GM19324 (cell line): ENCODE measurements at regions not wholly inside any gene's neighbourhood (a gene's known extent, or its start where the extent isn't known, plus 50 kb on each side); places are given as distances from the start of the nearest gene placed in this dataset.

Experiments
- ATAC-seq: cut with Tn5 transposase; IDR thresholded peaks from one replicate; pipeline ENCODE4 v1.9.1; 2021; ENCODE audit warnings: mild to moderate bottlenecking, moderate library complexity; ENCODE audit not compliant: unreplicated experiment, low FRiP score

DNA sequence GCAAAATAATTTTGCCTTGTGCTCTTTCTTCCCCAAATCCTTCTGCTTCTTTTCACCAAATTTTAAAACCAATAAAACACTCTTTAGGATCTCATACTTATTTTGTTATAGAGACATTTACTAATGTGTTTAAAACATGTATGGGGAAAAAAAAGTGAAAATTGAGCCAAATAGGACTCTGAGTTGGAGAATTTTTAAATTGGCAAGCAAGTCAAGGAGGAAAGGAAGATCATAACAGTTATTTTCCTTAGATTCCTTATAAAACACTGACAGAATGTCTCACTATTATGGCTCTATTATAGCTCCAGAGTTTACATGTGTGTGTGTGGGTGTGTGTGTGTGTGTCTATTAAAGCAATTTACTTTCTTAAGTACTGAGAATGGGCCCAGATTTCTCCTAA is 220.5 kb downstream of the SLC6A15 start:
- ATAC-seq: no peak

DNA sequence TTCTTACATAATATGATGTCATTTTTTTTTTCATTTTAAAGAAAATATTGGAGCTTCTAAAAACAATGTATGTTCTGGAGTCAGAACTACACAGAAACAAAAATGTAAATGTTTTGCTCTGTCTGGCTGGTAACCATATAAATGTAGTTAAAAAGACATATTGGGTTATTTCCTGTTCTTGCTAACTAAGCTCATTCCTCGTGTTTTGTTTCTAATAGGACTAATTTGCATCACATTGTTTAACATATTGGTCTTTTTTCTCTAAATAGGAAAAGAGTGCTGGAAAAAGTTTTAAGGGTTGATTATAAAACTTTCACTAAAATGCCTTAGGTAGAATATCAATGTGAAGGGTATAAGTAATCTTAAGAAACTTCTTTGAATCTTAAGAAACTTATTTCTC is 221.3 kb downstream of the SLC6A15 start:
- no peak for ATAC-seq

DNA sequence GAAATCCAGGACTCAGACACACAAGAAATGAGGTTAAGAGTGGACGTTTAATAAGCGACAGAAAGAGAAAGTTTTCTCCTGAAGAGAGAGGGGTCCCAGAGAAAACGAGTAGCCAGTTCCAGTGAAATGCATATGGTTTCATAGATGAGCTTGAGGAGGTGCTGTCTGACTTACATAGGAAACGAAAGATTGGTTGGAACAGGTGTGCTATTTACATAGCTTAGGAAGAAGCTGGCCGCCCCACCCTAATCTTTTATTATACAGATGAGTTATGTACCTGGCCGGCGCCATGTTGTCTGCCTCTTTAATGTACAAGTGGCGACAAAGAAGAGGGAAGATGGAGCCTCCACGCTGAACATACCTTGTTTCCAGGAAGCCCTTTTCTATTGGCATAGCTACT is 223.0 kb downstream of the SLC6A15 start:
- ATAC-seq: no peak

DNA sequence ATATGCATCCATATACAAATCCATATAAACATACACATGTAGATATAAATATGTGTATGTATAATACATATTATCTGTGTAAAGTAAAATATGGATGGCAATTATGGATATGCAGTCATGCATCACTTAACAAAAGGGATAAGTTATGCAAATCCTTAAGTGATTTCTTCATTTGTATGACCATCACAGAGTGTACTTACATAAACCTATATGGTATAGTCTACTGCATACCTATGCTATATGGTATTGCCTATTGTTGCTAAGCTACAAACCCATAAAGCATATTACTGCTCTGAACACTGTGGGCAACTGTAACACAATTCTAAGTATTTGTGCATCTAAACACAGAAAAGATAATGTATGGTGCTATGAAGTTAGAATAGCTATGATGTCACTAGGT is 227.2 kb downstream of the SLC6A15 start:
- ATAC-seq: no peak

DNA sequence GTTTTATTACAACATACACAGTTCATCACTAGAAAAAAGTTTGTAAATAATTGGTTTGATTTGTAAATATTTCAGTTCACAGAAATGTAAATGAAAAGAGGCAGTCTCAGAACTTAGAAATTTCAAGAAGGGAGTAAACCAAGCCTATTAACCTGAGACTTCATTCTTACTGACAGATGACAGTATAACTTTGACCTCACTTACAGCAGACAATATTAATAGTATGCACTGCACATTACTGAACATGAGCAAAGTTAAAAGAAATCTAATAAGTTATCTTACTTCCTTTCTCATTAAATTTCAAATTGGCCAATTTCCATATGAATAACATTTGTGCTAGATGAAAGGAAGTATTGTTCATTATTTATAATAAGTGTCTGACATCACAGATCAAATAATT is 235.8 kb downstream of the SLC6A15 start:
- no peak for ATAC-seq

DNA sequence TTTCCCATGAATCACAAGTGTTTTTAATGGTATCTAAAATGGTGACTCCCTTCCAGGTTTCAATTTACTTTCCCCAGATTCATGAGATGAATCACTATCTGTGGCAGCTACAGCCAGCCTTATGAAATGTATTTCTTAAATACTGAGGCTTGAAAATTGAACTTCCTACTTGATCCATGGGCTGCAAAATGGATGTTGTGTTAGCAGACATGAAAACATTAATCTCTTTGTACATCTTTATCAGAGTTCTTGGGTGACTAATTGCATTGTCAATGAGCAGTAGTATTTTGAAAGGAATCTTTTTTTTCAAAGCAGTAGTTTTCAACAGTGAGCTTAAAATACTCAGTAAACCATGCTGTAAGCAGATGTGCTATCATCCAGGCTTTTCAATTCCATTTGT is 250.8 kb downstream of the SLC6A15 start:
- ATAC-seq: no peak

DNA sequence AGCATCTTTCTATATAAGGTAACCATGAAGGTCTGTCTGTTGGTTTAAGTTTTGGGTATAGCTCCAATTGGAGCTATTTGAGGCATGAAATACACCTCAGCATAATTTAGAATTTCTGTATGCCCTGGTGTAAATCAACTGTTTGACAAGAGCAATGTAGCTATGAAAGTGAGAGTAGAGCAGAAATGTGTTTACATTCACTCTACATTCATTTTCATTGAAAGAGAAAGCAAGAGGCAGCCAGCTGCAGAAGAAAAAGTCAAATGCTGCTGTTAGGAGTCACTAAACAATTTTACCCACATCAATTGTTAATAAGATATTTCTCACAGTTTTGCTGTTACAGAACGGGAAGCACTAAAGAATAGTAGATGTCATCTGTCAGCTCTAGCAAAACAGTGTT is 252.5 kb downstream of the SLC6A15 start:
- ATAC-seq: no peak

DNA sequence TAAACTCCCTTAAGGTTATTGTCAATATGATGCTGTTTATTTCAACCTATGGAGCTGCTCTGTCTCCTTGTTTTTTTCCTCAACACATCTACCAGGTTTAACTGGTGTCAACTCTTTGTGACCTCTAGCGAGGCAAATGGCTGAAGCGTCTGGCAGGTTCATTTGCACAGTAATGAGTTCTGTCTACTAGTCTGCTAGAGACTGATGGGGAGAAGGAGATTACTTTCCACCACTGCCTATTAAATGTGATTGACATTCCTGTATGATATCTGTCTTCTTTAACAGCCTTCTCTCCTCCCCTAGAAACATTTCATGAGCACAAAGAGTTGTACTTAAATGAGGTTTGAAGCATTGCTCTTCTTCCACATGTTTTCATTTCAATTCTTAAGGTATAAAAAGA is 253.7 kb downstream of the SLC6A15 start:
- no peak for ATAC-seq

DNA sequence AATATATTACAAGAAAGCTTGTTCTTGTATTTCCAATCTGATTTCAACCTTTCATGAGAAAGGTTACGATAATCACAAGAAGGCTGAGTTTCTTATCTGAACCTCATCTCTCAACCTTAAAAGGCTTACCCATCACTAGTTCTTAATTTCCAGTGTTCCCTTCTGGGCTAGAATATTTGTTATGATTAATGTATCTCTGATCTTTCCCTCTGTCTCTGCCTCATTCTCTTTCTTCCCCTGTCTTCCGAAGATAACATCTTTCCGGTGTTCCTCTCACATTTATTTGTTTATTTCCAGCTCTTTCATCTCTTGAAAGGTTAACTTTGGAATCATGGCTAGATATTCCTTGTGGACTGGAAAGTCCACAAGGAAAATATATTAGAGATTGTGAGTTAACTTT is 255.9 kb downstream of the SLC6A15 start:
- ATAC-seq: no peak

DNA sequence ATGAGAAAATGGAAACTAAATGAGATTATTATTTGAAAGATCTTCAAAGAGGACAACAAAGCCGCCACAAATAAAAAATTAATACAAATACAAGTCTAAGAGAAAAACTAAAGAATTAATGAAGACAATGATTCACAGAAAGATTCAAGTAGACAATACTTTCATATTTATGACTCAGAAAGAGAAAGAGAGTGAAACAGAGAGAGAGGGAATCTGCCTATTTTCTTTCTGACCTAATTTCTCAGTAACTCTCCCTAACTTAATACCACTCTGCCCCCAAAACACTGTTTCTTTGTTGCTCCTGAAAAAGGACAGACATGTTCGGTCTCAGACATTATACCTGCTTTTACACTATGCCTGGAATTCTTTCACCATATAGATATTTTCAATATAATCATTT is 259.1 kb downstream of the SLC6A15 start:
- no peak for ATAC-seq

DNA sequence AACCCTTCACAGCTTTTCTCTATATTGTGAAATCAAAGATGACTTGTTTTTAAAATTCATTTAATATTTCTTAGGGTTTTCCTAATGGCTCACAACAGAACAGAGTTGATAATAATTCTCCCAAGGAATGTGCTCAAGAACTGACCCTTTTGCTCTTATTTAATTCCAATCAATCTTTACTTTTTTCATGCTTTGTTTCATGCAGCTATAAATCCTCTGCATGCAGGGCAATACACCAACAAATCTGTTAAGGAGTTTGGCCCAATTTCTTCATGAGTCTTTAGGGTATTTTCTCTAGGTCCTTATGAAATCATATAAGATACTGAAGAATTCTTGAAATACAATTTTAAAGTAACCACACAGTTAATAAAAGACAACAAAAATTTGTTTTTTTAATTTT is 264.2 kb downstream of the SLC6A15 start:
- no peak for ATAC-seq

DNA sequence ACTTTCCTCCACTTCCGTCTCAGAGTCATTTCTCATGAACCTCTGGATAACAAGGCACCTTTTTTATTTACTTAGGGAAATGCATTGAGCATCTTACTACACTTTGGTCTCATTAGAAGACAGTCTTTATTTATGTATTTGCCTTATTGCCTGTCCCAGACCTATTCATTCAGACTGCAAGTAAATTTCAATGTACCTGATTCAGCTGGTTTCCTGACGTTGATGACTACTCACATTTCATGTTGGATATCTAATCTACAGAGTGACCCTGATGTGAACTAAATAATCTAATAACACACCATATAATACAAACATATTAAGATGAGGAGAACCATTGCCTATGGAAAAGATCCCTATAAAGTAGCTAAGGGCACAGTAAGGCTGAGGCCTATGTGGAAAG is 267.7 kb downstream of the SLC6A15 start:
- no peak for ATAC-seq

DNA sequence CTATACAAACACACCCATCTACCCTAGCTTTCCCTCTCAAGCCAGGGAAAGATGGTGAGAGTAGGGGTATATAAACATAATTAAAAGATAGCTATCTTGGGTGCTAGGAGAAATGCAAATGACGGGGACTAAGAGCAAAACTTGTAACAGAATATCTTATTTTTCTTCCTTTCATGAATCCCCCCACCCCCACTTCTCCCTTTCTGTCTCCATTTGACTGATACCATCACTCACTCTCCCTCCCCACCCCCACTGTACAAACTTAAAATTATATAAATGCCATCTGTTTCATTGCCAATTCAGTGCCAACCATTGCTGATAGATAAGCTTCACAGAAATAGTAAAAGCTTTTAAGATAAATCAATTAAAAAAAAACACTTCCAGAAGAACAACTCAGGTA is 268.6 kb downstream of the SLC6A15 start:
- no peak for ATAC-seq

DNA sequence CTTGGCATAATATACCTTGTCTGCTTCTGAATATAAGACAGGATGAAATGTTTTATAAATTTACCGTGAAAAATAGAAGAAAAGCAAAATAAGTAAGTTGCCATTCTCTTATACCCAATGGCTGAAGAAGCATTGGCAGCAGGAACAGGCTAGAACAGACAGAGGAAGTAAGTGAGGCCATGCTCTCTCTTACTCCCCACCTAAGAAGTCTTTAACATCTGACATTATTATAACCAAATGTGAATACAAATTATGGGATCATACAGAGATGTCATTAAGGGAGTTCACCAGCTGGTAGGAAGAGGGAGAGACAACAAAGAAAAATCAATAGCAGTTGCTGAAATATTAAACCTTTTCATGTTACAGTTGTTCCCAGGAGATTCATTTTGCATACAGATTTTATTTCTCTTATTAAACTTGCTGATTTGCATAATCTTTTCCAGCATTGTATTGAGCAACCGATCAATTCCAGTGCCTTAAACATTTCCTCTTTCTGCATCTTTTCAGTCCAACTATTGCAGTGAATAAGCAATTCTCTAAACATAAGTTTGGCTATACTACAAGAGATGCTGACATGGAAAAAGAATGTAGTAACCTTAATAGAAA is 270.6 kb downstream of the SLC6A15 start:
- ATAC-seq: no peak

DNA sequence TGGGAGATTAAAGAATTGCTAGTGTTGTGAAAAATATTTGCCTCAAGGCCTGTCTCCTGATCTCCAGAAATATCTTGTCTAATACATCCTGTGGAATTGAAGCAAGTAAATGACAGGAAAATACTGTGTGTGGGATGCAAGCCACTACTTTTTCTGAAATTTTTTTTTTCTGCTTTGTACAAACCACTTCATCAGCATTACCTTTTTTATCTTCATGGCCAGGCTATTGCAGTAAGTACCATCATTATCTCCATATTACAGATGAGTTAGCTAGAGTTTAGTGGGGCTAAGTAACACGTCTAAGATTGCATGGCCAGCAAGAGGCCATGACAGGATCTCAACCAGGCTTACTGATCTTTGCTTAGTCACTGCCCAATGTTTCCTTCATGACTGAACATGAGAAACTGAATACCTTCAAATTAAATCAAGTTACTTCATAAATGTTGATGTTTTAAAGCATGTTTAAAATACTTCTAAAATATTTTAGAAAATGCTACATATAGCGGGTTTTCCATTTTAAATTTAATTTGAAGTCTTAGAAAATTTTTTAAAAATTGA is 273.7 kb downstream of the SLC6A15 start:
- ATAC-seq: no peak

DNA sequence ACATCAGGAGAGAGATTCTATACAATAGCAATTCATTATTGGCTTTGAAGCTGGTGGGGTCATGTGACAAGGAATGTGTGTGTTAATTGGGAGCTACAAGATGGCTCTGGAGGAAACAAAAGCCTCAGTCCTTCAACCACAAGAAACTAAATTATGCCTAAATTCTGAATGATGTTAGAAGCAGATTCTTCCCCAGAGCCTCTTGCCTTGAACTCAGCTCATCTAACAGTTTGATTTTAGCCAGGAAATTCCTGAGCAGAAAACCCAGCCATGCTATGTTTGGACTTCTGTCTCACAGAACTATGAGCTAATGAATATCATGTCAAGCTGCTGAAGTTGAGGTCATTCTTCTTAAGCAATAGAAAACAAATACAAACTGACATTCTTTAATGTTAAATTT is 274.7 kb downstream of the SLC6A15 start:
- no peak for ATAC-seq

DNA sequence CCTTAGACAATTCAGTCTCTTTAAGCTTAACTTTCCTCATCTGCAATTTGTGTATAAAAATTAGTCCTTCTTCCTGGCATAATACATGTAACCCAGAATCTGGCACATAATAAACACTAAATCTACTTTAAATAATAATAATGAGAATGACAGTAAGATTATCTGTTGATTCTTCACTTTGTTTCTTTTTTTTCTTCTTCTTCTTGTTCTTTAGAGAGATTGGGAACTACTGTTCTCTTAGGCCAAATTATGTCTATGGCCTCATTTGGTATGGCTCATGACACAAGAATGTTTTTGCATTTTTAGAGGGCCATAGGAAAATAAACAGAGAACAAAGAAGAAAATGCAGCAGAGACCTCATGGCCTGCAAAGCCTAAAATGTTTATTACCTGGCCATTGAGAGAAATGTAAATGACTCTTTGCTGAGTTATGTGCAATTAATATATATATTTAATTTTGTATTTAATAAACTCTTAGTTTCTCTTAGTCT is 275.8 kb downstream of the SLC6A15 start:
- ATAC-seq: no peak

DNA sequence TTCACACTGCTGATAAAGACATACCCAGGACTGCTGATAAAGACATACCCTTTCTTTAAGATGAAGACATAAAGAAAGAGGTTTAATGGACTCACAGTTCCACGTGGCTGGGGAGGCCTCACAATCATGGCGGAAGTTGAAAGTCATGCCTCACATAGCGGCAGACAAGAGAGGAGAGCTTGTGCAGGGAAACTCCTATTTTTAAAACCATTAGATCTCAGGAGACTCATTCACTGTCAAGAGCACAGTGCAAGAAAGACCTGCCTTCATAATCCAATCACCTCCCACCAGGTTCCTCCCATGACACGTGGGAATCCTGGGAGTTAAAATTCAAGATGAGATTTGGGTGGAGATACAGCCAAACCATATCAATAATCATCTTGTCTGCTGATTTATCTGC is 278.1 kb downstream of the SLC6A15 start:
- no peak for ATAC-seq

DNA sequence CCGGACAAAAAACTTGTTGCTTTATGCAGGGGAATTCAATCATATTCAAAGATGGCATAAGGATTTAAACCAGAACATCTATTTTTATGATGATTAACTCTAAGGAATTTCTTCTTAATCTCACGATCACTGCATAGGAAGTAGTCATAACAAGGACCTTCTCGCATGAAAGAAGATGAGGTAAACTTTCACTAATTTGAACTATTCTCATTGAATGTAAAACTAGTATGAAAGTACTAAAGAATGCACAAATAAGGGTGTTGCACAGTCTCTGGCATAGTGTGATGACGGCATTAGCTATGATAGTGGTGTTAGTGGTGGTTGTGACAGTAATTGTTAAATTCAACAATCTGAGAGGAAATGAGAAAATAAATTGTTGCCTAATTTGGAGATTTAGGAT is 280.0 kb downstream of the SLC6A15 start:
- ATAC-seq: no peak

DNA sequence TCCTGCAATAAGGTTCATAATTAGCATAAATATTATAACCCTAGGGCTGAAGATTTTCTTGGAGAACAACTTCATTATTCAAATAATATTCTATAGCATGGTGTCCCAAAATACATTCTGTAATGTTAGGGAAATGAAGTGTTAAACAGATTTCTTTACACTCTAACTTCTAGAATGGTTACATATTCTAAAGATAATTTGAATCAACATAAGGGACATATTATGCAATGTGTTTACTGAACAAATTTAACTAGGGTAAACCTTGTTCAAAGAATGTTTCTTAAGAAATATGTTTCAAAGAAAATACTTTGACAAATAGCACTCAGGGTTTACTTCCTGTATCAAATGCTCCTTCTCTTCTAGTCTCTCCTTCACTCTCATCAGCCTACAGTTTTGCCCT is 281.6 kb downstream of the SLC6A15 start:
- no peak for ATAC-seq

DNA sequence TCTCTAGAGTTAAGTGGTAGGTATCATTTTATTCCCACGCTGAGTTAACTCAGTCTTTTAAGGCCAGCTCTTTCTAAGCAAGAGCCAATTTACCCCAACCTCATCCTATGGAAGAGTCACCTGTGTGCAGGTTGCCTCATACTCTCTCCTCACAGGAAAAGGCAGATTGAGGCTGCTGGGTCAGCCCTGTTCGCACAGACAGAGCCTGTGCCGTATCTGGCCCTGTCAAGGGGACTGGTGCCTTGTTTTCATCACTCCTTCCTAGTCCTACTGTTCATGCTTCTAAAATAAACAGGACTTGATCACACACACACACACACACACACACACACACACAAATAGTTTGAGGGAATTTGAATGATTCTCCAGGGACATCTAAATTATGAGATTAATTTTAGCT is 285.0 kb downstream of the SLC6A15 start:
- no peak for ATAC-seq

DNA sequence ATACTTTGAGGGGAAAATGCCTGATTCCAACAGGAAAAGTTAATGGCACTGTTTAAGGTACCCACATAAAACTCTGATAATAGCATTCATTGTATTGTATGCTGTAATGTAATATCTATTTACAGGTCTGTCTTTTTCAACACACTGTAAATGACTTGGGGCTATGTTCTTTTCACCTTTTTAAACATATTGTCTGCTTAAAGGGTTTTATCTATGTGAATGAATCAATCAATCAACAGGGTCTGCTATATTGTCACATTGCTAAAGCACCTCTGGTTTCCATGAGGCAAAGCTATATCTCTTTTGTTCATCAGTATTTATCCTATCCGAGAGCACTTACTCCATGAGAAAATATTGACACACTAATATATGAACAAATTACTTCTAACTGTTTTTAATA is 288.0 kb downstream of the SLC6A15 start:
- ATAC-seq: no peak

DNA sequence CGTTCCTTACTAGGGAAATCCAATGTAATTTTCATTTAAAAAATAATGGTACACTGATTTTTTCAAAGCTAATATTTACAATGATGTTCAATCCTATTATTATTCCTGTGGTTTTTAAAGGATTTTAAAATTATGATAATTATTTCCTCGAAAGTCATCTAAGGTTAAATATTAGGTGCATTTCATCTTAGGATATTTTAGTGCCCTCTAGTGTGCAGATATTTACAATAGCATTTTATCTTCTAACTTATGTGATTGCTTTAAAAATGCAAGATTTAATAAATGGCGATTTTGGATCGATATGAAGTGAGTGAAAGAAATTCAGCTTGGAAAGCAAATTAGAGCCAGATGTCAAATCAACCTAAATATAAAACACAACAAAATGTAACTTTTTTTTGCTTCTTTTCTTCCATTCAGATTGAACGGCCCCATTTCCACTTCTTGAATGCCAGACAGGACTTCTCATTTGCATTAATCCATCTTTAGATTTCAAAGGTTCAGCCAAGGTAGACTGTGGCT is 293.5 kb downstream of the SLC6A15 start:
- no peak for ATAC-seq
